ENCODE measurements at regions not wholly inside any gene's neighbourhood (a gene's known extent, or its start where the extent isn't known, plus 50 kb on each side); places are given as distances from the start of the nearest gene placed in this dataset.

GRCh38 chr7:16051561-16052255 is 365.2 kb upstream of the MEOX2 start:
- TF ChIP-seq CTCF (IDR thresholded peaks at IDR 0.05 in 4 of 5, conservative IDR thresholded peaks at IDR 0.05 in 1 of 5) (no peak), POLR2A (IDR thresholded peaks at IDR 0.05) (no peak)
